MCF 10A (cell line): ENCODE measurements at regions not wholly inside any gene's neighbourhood (a gene's known extent, or its start where the extent isn't known, plus 50 kb on each side); places are given as distances from the start of the nearest gene placed in this dataset.

Source experiments
- BruUV-seq: library from RNA; stranded (reverse); fragments of 400-500 nt; replicated peaks from 2 replicates; lab custom pipeline; 2021; lab: Mats Ljungman, UMichigan
- CTCF ChIA-PET: fragments of 300-600 bp; sonication (Branson Sonifier 250); formaldehyde crosslinking; extraction: SDS; loops from one replicate; lab custom pipeline; 2021; ENCODE audit warnings: antibody characterized with exemption, inconsistent platforms; lab: Yijun Ruan, JAX
- POLR2A ChIA-PET: fragments of 300-600, 350-650 bp; sonication (Branson Sonifier 250); formaldehyde crosslinking; extraction: SDS; loops from one replicate; lab custom pipeline; 2020; ENCODE audit warnings: antibody characterized with exemption, inconsistent platforms; lab: Yijun Ruan, JAX
- DNase-seq: peaks from one replicate; pipeline ENCODE4 v3.0.0-alpha.2; 2018; ENCODE audit not compliant: unreplicated experiment
- H3K27ac Mint-ChIP-seq: one replicate; pipeline ENCODE4 v1.8.0; 2022; ENCODE audit warnings: mild to moderate bottlenecking, low read depth, mixed read lengths; ENCODE audit not compliant: unreplicated experiment
- H3K27me3 Mint-ChIP-seq: one replicate; pipeline ENCODE4 v1.8.0; 2022; ENCODE audit warnings: mixed read lengths; ENCODE audit not compliant: insufficient read depth, unreplicated experiment
- H3K36me3 Mint-ChIP-seq: one replicate; pipeline ENCODE4 v1.8.0; 2022; ENCODE audit warnings: mild to moderate bottlenecking, moderate library complexity, mixed read lengths; ENCODE audit not compliant: insufficient read depth, unreplicated experiment
- H3K4me1 Mint-ChIP-seq: one replicate; pipeline ENCODE4 v1.8.0; 2022; ENCODE audit warnings: mixed read lengths; ENCODE audit not compliant: insufficient read depth, unreplicated experiment
- H3K4me3 Mint-ChIP-seq: one replicate; pipeline ENCODE4 v1.8.0; 2022; ENCODE audit warnings: mild to moderate bottlenecking, moderate library complexity, mixed read lengths; ENCODE audit not compliant: unreplicated experiment
- H3K9me3 Mint-ChIP-seq: one replicate; pipeline ENCODE4 v1.8.0; 2022; ENCODE audit warnings: mixed read lengths; ENCODE audit not compliant: unreplicated experiment
- CTCF ChIP-seq: fragments of 200-600 bp; IDR thresholded peaks from one replicate; pipeline ENCODE4 v1.8.0; 2022; ENCODE audit warnings: antibody characterized with exemption, mild to moderate bottlenecking; ENCODE audit not compliant: unreplicated experiment
- intact Hi-C: fragments of 100-400 bp; cut with micrococcal nuclease; formaldehyde crosslinking; loops from 2 replicates; pipeline ENCODE4 v1.14.1; 2022

GRCh38 chr3:88311826-88312225 is 162.1 kb downstream of the C3orf38 start:
- no TSS peak for BruUV-seq
- ChIA-PET CTCF (no interaction called here), POLR2A (no interaction called here)
- Mint-ChIP-seq H3K27ac (no peak overlapping the region), H3K9me3 (no peaks in the 10 kb centered on the region), H3K27me3 (no peaks in the 10 kb centered on the region), H3K36me3 (no peaks in the 10 kb centered on the region), H3K4me1 (no peaks in the 10 kb centered on the region), H3K4me3 (no peak overlapping the region)
- no peak for DNase-seq
- TF ChIP-seq CTCF = no peak
- intact Hi-C loops = no loop called here

- Mint-ChIP-seq H3K9me3 (no peaks in the 10 kb centered on the region), H3K27me3 (no peaks in the 10 kb centered on the region), H3K4me1 (no peaks in the 10 kb centered on the region), H3K27ac (no peak overlapping the region), H3K4me3 (no peak overlapping the region), H3K36me3 (no peaks in the 10 kb centered on the region)
- TF ChIP-seq CTCF = no peak
- ChIA-PET POLR2A (no interaction called here), CTCF (no interaction called here)
- no peak for DNase-seq
- intact Hi-C loops = no loop called here
- BruUV-seq = no TSS peak
These were observed 162.5 kb downstream of the C3orf38 start for GRCh38 chr3:88312256-88312655.

- intact Hi-C loops = no loop called here
- no peak for TF ChIP-seq CTCF
- H3K27ac Mint-ChIP-seq = no peak overlapping the region
These were observed 168.3 kb downstream of the C3orf38 start for GRCh38 chr3:88318067-88318466.

GRCh38 chr3:88321363-88322050 is 171.7 kb downstream of the C3orf38 start:
- POLR2A ChIA-PET = no interaction called here
- BruUV-seq = no TSS peak
- peak; percentile 51 for DNase-seq
- H3K27me3 Mint-ChIP-seq = no peaks in the 10 kb centered on the region
- H3K36me3 Mint-ChIP-seq = no peaks in the 10 kb centered on the region
- no peaks in the 10 kb centered on the region for H3K9me3 Mint-ChIP-seq
- CTCF ChIA-PET = no interaction called here
- no peak overlapping the region for H3K4me3 Mint-ChIP-seq
- H3K27ac Mint-ChIP-seq = peak overlapping the region; percentile 31
- peaks cover 11% of the 10 kb centered on the region for H3K4me1 Mint-ChIP-seq
- intact Hi-C loops = no loop called here
- TF ChIP-seq CTCF = no peak

More at GRCh38 chr3:88318067-88318466, 168.3 kb downstream of the C3orf38 start:
- H3K27me3 Mint-ChIP-seq = no peaks in the 10 kb centered on the region
- BruUV-seq = no TSS peak
- peaks cover 11% of the 10 kb centered on the region for H3K4me1 Mint-ChIP-seq
- H3K36me3 Mint-ChIP-seq = no peaks in the 10 kb centered on the region
- DNase-seq = no peak
- H3K9me3 Mint-ChIP-seq = no peaks in the 10 kb centered on the region
- ChIA-PET CTCF (no interaction called here), POLR2A (no interaction called here)
- no peak overlapping the region for H3K4me3 Mint-ChIP-seq
